DND-41 (cell line): ENCODE measurements at regions not wholly inside any gene's neighbourhood (a gene's known extent, or its start where the extent isn't known, plus 50 kb on each side); places are given as distances from the start of the nearest gene placed in this dataset.

Experiments
- ATAC-seq: fragments of 200-7000 bp; cut with Tn5 transposase; 3 replicates; pipeline ENCODE4 v1.9.1; 2021; ENCODE audit warnings: low read depth; ENCODE audit not compliant: insufficient read depth
- DNase-seq: peaks from one replicate; pipeline ENCODE4 v3.0.0-alpha.2; 2020
- H2AFZ ChIP-seq: 2 replicates; pipeline ENCODE4 v1.6.0; 2012; ENCODE audit warnings: low read depth, low read length
- H3K27ac ChIP-seq: 2 replicates; pipeline ENCODE4 v1.5.1; 2012; ENCODE audit warnings: low read length, inconsistent platforms
- H3K27me3 ChIP-seq: fragments of 200-600 bp; sonication (generic); 2 replicates; pipeline ENCODE4 v1.6.0; 2012; ENCODE audit warnings: low read length, mild to moderate bottlenecking, inconsistent platforms; ENCODE audit not compliant: insufficient read depth, poor library complexity
- H3K36me3 ChIP-seq: 2 replicates; pipeline ENCODE4 v1.5.1; 2012; ENCODE audit warnings: low read length, inconsistent platforms; ENCODE audit not compliant: insufficient read depth
- H3K4me1 ChIP-seq: 2 replicates; pipeline ENCODE4 v1.5.1; 2012; ENCODE audit warnings: mild to moderate bottlenecking, low read length; ENCODE audit not compliant: insufficient read depth
- H3K4me2 ChIP-seq: 2 replicates; pipeline ENCODE4 v1.6.0; 2012; ENCODE audit warnings: mild to moderate bottlenecking, moderate library complexity, low read length, inconsistent platforms; ENCODE audit not compliant: insufficient read depth
- H3K4me3 ChIP-seq, 2 experiments: fragments of 200-600 bp in 1 of 2; shearing (Covaris generic) in 1 of 2; 2 replicates each; pipeline ENCODE4 v1.5.1; 2012 to 2016; ENCODE audit warnings: inconsistent platforms in 2 of 2, low read length in 2 of 2, mild to moderate bottlenecking in 2 of 2, low read depth in 1 of 2, moderate library complexity in 1 of 2
- H3K79me2 ChIP-seq: 2 replicates; pipeline ENCODE4 v1.6.0; 2012; ENCODE audit warnings: low read length, inconsistent platforms; ENCODE audit not compliant: insufficient read depth
- H3K9ac ChIP-seq: 2 replicates; pipeline ENCODE4 v1.6.0; 2012; ENCODE audit warnings: low read depth, mild to moderate bottlenecking, inconsistent platforms, low read length, moderate library complexity
- H3K9me3 ChIP-seq: 2 replicates; pipeline ENCODE4 v1.5.1; 2012; ENCODE audit warnings: low read length, moderate library complexity, mild to moderate bottlenecking, inconsistent platforms; ENCODE audit not compliant: insufficient read depth, severe bottlenecking
- H4K20me1 ChIP-seq: 2 replicates; pipeline ENCODE4 v1.6.0; 2012; ENCODE audit warnings: low read length; ENCODE audit not compliant: insufficient read depth
- EZH2 ChIP-seq: IDR thresholded peaks from 3 replicates; pipeline ENCODE4 v1.6.1; 2012; ENCODE audit warnings: borderline replicate concordance, low read depth, mild to moderate bottlenecking, moderate library complexity, low read length, inconsistent platforms; ENCODE audit not compliant: severe bottlenecking
- TF ChIP-seq, protein P1 (sequence below): IDR thresholded peaks from 2 replicates; pipeline ENCODE4 v1.5.1; 2012; ENCODE audit warnings: borderline replicate concordance, low read length, moderate library complexity, mild to moderate bottlenecking; ENCODE audit not compliant: poor library complexity, severe bottlenecking; ENCODE audit errors: extremely low read depth

DNA sequence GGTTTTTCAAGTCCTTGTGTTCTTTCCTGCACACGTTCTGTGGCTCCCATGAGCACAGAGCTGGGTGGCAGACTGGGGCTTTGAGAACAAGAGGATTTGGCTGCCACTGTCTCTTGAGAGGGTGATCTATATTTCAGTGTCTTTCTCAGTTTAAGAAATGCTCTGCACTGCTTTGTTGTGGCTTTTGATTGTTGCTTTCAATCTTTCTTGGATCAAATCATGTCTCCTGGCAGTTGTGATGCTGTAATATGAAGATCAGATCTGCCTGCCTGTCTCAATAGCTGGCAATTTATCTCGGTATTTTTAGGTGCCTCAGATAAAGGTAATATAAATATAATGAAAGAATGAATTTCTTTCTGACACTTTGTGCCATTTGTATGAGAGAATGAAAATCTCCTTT, 273.3 kb upstream of the LCORL start:
- no peak for TF ChIP-seq EZH2
- TF ChIP-seq, protein P1, sequence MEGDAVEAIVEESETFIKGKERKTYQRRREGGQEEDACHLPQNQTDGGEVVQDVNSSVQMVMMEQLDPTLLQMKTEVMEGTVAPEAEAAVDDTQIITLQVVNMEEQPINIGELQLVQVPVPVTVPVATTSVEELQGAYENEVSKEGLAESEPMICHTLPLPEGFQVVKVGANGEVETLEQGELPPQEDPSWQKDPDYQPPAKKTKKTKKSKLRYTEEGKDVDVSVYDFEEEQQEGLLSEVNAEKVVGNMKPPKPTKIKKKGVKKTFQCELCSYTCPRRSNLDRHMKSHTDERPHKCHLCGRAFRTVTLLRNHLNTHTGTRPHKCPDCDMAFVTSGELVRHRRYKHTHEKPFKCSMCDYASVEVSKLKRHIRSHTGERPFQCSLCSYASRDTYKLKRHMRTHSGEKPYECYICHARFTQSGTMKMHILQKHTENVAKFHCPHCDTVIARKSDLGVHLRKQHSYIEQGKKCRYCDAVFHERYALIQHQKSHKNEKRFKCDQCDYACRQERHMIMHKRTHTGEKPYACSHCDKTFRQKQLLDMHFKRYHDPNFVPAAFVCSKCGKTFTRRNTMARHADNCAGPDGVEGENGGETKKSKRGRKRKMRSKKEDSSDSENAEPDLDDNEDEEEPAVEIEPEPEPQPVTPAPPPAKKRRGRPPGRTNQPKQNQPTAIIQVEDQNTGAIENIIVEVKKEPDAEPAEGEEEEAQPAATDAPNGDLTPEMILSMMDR: no peak
- H3K9me3 ChIP-seq: no peaks in the 10 kb centered on the region
- no peak overlapping the region for H3K9ac ChIP-seq
- H3K79me2 ChIP-seq: no peaks in the 10 kb centered on the region
- DNase-seq (no peak), ATAC-seq (no peak)
- no peak overlapping the region for H2AFZ ChIP-seq
- H3K4me2 ChIP-seq: no peak overlapping the region
- no peaks in the 10 kb centered on the region for H3K4me1 ChIP-seq
- no peaks in the 10 kb centered on the region for H3K36me3 ChIP-seq
- H4K20me1 ChIP-seq: no peaks in the 10 kb centered on the region
- no peak overlapping the region for H3K27ac ChIP-seq
- no peak overlapping the region for H3K4me3 ChIP-seq
- H3K27me3 ChIP-seq: no peaks in the 10 kb centered on the region

- Histone ChIP-seq H3K4me2 (no peak overlapping the region), H3K79me2 (no peaks in the 10 kb centered on the region), H3K9me3 (no peaks in the 10 kb centered on the region), H3K27me3 (no peaks in the 10 kb centered on the region), H3K27ac (no peak overlapping the region), H4K20me1 (no peaks in the 10 kb centered on the region), H3K4me1 (no peaks in the 10 kb centered on the region), H3K9ac (no peak overlapping the region), H2AFZ (no peak overlapping the region), H3K4me3 (no peak overlapping the region), H3K36me3 (no peaks in the 10 kb centered on the region)
- DNase-seq: no peak
- TF ChIP-seq EZH2: no peak
- TF ChIP-seq, protein P1: no peak
- no peak for ATAC-seq
Measured at GRCh38 chr4:18294021-18294420, 272.5 kb upstream of the LCORL start.

DNA sequence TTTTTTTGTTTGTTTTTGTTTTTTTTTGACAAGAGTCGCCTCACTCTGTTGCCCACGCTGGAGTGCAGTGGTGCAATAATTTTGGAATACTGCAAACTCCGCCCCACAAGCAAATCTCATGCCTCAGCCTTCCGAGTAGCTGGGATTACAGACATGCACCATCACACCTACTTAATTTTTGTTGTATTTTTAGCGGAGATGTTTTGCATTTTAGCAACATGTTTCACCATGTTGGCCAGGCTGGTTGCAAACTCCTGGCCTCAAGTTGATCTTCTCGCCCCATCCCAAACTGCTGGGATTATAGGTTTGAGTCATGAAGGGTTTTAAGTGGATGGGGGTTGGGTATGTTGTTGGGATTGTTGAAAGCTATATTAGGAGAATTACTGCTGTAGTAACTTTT, 270.9 kb upstream of the LCORL start:
- ATAC-seq (no peak), DNase-seq (no peak)
- no peak for TF ChIP-seq EZH2
- TF ChIP-seq, protein P1: no peak
- H3K4me1 ChIP-seq: no peaks in the 10 kb centered on the region
- no peak overlapping the region for H3K4me2 ChIP-seq
- no peak overlapping the region for H2AFZ ChIP-seq
- no peaks in the 10 kb centered on the region for H3K27me3 ChIP-seq
- H3K27ac ChIP-seq: no peak overlapping the region
- no peaks in the 10 kb centered on the region for H3K36me3 ChIP-seq
- H3K79me2 ChIP-seq: no peaks in the 10 kb centered on the region
- no peak overlapping the region for H3K4me3 ChIP-seq
- no peaks in the 10 kb centered on the region for H4K20me1 ChIP-seq
- H3K9ac ChIP-seq: no peak overlapping the region
- no peaks in the 10 kb centered on the region for H3K9me3 ChIP-seq

GRCh38 chr4:18291981-18292380, 270.4 kb upstream of the LCORL start:
- Histone ChIP-seq H3K36me3 (no peaks in the 10 kb centered on the region), H3K9ac (no peak overlapping the region)
- ATAC-seq: no peak

More at GRCh38 chr4:18291981-18292380, 270.4 kb upstream of the LCORL start:
- no peak for TF ChIP-seq EZH2
- TF ChIP-seq, protein P1: no peak
- H3K27ac ChIP-seq: no peak overlapping the region
- H3K4me3 ChIP-seq: no peak overlapping the region
- DNase-seq: no peak
- H3K9me3 ChIP-seq: no peaks in the 10 kb centered on the region
- no peaks in the 10 kb centered on the region for H4K20me1 ChIP-seq
- no peak overlapping the region for H3K4me2 ChIP-seq
- no peak overlapping the region for H2AFZ ChIP-seq
- H3K79me2 ChIP-seq: no peaks in the 10 kb centered on the region
- no peaks in the 10 kb centered on the region for H3K4me1 ChIP-seq
- H3K27me3 ChIP-seq: no peaks in the 10 kb centered on the region
